ENCODE measurements at regions not wholly inside any gene's neighbourhood (a gene's known extent, or its start where the extent isn't known, plus 50 kb on each side); places are given as distances from the start of the nearest gene placed in this dataset.

GRCh38 chr7:156026603-156027002 lies 214.3 kb upstream of the SHH start:
- peaks cover 31% of the 10 kb centered on the region for H3K4me1 Mint-ChIP-seq
- TF ChIP-seq CTCF (conservative IDR thresholded peaks at IDR 0.05), result no peak
- no peak for DNase-seq (ENCODE audit: low read depth, low spot score)
- H3K9me3 Mint-ChIP-seq, result peaks cover 2% of the 10 kb centered on the region
- H3K27ac Mint-ChIP-seq (ENCODE audit: unreplicated experiment), result no peak overlapping the region
- H3K27me3 Mint-ChIP-seq (ENCODE audit: low read depth), result no peaks in the 10 kb centered on the region
- no peaks in the 10 kb centered on the region for H3K36me3 Mint-ChIP-seq (ENCODE audit: low read depth)
- H3K4me3 Mint-ChIP-seq, result no peak overlapping the region

GRCh38 chr7:156026076-156026600 lies 213.9 kb upstream of the SHH start:
- Mint-ChIP-seq H3K27me3 (ENCODE audit: low read depth) (no peaks in the 10 kb centered on the region), H3K9me3 (peaks cover 3% of the 10 kb centered on the region), H3K4me1 (peaks cover 31% of the 10 kb centered on the region), H3K27ac (ENCODE audit: unreplicated experiment) (no peak overlapping the region), H3K36me3 (ENCODE audit: low read depth) (no peaks in the 10 kb centered on the region), H3K4me3 (no peak overlapping the region)
- no peak for DNase-seq (ENCODE audit: low read depth, low spot score)
- TF ChIP-seq CTCF (conservative IDR thresholded peaks at IDR 0.05), result no peak

GRCh38 chr7:156025675-156026074 lies 213.4 kb upstream of the SHH start:
- TF ChIP-seq CTCF (conservative IDR thresholded peaks at IDR 0.05), result no peak
- H3K36me3 Mint-ChIP-seq (ENCODE audit: low read depth), result no peaks in the 10 kb centered on the region
- no peaks in the 10 kb centered on the region for H3K27me3 Mint-ChIP-seq (ENCODE audit: low read depth)
- H3K4me1 Mint-ChIP-seq, result peaks cover 31% of the 10 kb centered on the region
- peaks cover 3% of the 10 kb centered on the region for H3K9me3 Mint-ChIP-seq
- no peak overlapping the region for H3K27ac Mint-ChIP-seq (ENCODE audit: unreplicated experiment)
- H3K4me3 Mint-ChIP-seq, result no peak overlapping the region
- no peak for DNase-seq (ENCODE audit: low read depth, low spot score)

GRCh38 chr7:156024201-156024600 lies 211.9 kb upstream of the SHH start:
- H3K36me3 Mint-ChIP-seq (ENCODE audit: low read depth), result no peaks in the 10 kb centered on the region
- no peak for DNase-seq (ENCODE audit: low read depth, low spot score)
- H3K4me1 Mint-ChIP-seq, result peaks cover 26% of the 10 kb centered on the region

GRCh38 chr7:156022483-156023459 lies 210.5 kb upstream of the SHH start:
- no peak overlapping the region for H3K27ac Mint-ChIP-seq (ENCODE audit: unreplicated experiment)
- no peak for DNase-seq (ENCODE audit: low read depth, low spot score)
- peaks cover 18% of the 10 kb centered on the region for H3K4me1 Mint-ChIP-seq
- H3K9me3 Mint-ChIP-seq, result peaks cover 3% of the 10 kb centered on the region
- no peaks in the 10 kb centered on the region for H3K36me3 Mint-ChIP-seq (ENCODE audit: low read depth)
- TF ChIP-seq CTCF (conservative IDR thresholded peaks at IDR 0.05), result no peak
- peaks cover 3% of the 10 kb centered on the region for H3K27me3 Mint-ChIP-seq (ENCODE audit: low read depth)
- no peak overlapping the region for H3K4me3 Mint-ChIP-seq

More at GRCh38 chr7:156024201-156024600, 211.9 kb upstream of the SHH start:
- Mint-ChIP-seq H3K4me3 (no peak overlapping the region), H3K27ac (ENCODE audit: unreplicated experiment) (no peak overlapping the region), H3K27me3 (ENCODE audit: low read depth) (peaks cover 3% of the 10 kb centered on the region), H3K9me3 (peaks cover 3% of the 10 kb centered on the region)
- TF ChIP-seq CTCF (conservative IDR thresholded peaks at IDR 0.05), result no peak
